GF-D8 (cell line): ENCODE measurements at regions not wholly inside any gene's neighbourhood (a gene's known extent, or its start where the extent isn't known, plus 50 kb on each side); places are given as distances from the start of the nearest gene placed in this dataset.
"Not testable (repeated sequence)": the region's sequence is repeated elsewhere in the genome, so short reads cannot be mapped to it uniquely, and the experiment has no call there.

Experiments used
- DNase-seq: peaks from one replicate; lab custom pipeline; 2025; lab: John Stamatoyannopoulos, UW

GRCh38 chrX:55142206-55142918 lies 53.5 kb downstream of the PAGE2 start:
- DNase-seq, result no peak

GRCh38 chrX:55142919-55143310 lies 54.1 kb downstream of the PAGE2 start:
- DNase-seq, result no peak

- no peak for DNase-seq
Measured at GRCh38 chrX:55143621-55144020, 54.8 kb downstream of the PAGE2 start.

- DNase-seq, result no peak
Measured at GRCh38 chrX:55144697-55145096, 55.9 kb downstream of the PAGE2 start.

GRCh38 chrX:55149242-55149641 lies 60.4 kb downstream of the PAGE2 start:
- DNase-seq, result no peak

- no peak for DNase-seq
Measured at GRCh38 chrX:55151199-55151598, 62.4 kb downstream of the PAGE2 start.

GRCh38 chrX:55159551-55159950 lies 60.6 kb upstream of the PAGE5 start:
- DNase-seq, result no peak

- DNase-seq, result peak; percentile 69
Measured at GRCh38 chrX:55160685-55161552, 59.2 kb upstream of the PAGE5 start.

GRCh38 chrX:55161581-55161980 lies 58.6 kb upstream of the PAGE5 start:
- no peak for DNase-seq

- DNase-seq, result no peak
Measured at GRCh38 chrX:55163171-55163570, 57.0 kb upstream of the PAGE5 start.

GRCh38 chrX:55165026-55165425 lies 55.1 kb upstream of the PAGE5 start:
- not testable (repeated sequence) for DNase-seq

- no peak for DNase-seq
Measured at GRCh38 chrX:55167124-55167803, 52.9 kb upstream of the PAGE5 start.

- no peak for DNase-seq
Measured at GRCh38 chrX:55167901-55168300, 52.2 kb upstream of the PAGE5 start.

- DNase-seq, result no peak
Measured at GRCh38 chrX:55169782-55170181, 50.4 kb upstream of the PAGE5 start.
